T-helper 1 cell treated with Interleukin-12 subunit alpha and Interleukin-12 subunit beta and Interleukin-4 antibody, amounts not matched to agents 30 μg/mL and 1 μg/mL, for 36 hours (primary cell): ENCODE measurements at regions not wholly inside any gene's neighbourhood (a gene's known extent, or its start where the extent isn't known, plus 50 kb on each side); places are given as distances from the start of the nearest gene placed in this dataset.

Experiments
- H3K27ac Mint-ChIP-seq: one replicate; pipeline ENCODE4 v1.8.0; 2021; ENCODE audit warnings: mild to moderate bottlenecking, mixed read lengths
- H3K27me3 Mint-ChIP-seq: one replicate; pipeline ENCODE4 v1.8.0; 2021; ENCODE audit warnings: low read depth, mixed read lengths
- H3K36me3 Mint-ChIP-seq: one replicate; pipeline ENCODE4 v1.8.0; 2021; ENCODE audit warnings: low read depth, mixed read lengths
- H3K4me1 Mint-ChIP-seq: one replicate; pipeline ENCODE4 v1.8.0; 2021; ENCODE audit warnings: low read depth, mixed read lengths
- H3K4me3 Mint-ChIP-seq: one replicate; pipeline ENCODE4 v1.8.0; 2021; ENCODE audit warnings: mild to moderate bottlenecking, moderate library complexity, mixed read lengths
- H3K9me3 Mint-ChIP-seq: one replicate; pipeline ENCODE4 v1.8.0; 2021; ENCODE audit warnings: mixed read lengths

GRCh38 chr13:81848291-81848690 is 1507.4 kb upstream of the SPRY2 start:
- H3K4me3 Mint-ChIP-seq, result no peak overlapping the region
- H3K9me3 Mint-ChIP-seq, result peaks cover 7% of the 10 kb centered on the region
- no peaks in the 10 kb centered on the region for H3K36me3 Mint-ChIP-seq
- H3K4me1 Mint-ChIP-seq, result no peaks in the 10 kb centered on the region
- no peaks in the 10 kb centered on the region for H3K27me3 Mint-ChIP-seq
- H3K27ac Mint-ChIP-seq, result no peak overlapping the region

GRCh38 chr13:81846771-81847170 is 1505.8 kb upstream of the SPRY2 start:
- H3K9me3 Mint-ChIP-seq, result peaks cover 7% of the 10 kb centered on the region
- no peaks in the 10 kb centered on the region for H3K36me3 Mint-ChIP-seq
- H3K27ac Mint-ChIP-seq, result no peak overlapping the region
- no peaks in the 10 kb centered on the region for H3K4me1 Mint-ChIP-seq
- no peaks in the 10 kb centered on the region for H3K27me3 Mint-ChIP-seq
- no peak overlapping the region for H3K4me3 Mint-ChIP-seq

GRCh38 chr13:81821259-81821658 is 1480.3 kb upstream of the SPRY2 start:
- no peaks in the 10 kb centered on the region for H3K4me1 Mint-ChIP-seq
- H3K4me3 Mint-ChIP-seq, result no peak overlapping the region
- no peaks in the 10 kb centered on the region for H3K27me3 Mint-ChIP-seq
- H3K27ac Mint-ChIP-seq, result no peak overlapping the region
- H3K36me3 Mint-ChIP-seq, result no peaks in the 10 kb centered on the region
- peaks cover 9% of the 10 kb centered on the region for H3K9me3 Mint-ChIP-seq

DNA sequence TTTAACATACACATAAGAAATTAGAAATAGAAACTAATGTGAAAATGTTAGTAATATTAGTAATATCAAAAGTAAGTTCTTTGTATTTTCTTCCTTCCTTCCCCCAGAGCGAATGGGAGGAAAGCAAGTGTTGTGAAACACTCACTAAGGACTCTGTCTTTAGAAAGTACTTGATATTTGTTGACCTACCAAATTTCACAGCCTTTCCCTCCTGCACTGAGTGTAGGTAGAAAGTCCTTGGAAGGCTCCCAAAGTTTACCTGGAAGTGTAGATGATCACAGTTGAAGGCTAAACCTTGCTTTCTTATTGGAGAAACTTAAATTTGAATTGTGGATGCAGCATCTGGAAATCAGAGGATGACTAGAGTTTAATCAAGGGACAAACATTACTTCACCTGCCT is 1459.5 kb upstream of the SPRY2 start:
- Mint-ChIP-seq H3K36me3 (no peaks in the 10 kb centered on the region), H3K4me3 (no peak overlapping the region), H3K4me1 (no peaks in the 10 kb centered on the region), H3K9me3 (no peaks in the 10 kb centered on the region), H3K27ac (no peak overlapping the region), H3K27me3 (no peaks in the 10 kb centered on the region)

- Mint-ChIP-seq H3K27me3 (no peaks in the 10 kb centered on the region), H3K9me3 (peaks cover 8% of the 10 kb centered on the region), H3K4me1 (no peaks in the 10 kb centered on the region), H3K27ac (no peak overlapping the region), H3K36me3 (no peaks in the 10 kb centered on the region), H3K4me3 (no peak overlapping the region)
Observed at GRCh38 chr13:81795710-81796109, 1454.8 kb upstream of the SPRY2 start.

DNA sequence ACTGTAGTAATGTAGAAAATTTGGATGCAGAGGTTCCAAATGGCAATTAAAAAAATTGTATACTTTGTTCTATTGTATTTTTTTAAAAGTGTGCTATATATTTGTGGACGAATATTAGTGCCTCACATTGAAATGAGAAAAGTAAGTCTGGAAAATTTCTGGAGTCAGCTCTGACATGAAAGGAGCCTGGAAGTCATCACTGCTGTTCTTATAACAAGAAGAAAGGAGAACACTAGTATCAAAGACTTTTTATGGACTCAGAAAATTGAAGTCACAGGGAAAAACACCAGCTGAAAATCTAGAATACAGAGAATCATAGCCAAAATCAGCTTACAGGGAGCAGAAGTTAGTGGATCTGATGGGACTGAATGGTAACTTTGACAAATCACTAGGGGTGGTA is 1450.7 kb upstream of the SPRY2 start:
- H3K27me3 Mint-ChIP-seq, result no peaks in the 10 kb centered on the region
- no peak overlapping the region for H3K4me3 Mint-ChIP-seq
- H3K36me3 Mint-ChIP-seq, result no peaks in the 10 kb centered on the region
- H3K4me1 Mint-ChIP-seq, result no peaks in the 10 kb centered on the region
- peaks cover 8% of the 10 kb centered on the region for H3K9me3 Mint-ChIP-seq
- no peak overlapping the region for H3K27ac Mint-ChIP-seq

DNA sequence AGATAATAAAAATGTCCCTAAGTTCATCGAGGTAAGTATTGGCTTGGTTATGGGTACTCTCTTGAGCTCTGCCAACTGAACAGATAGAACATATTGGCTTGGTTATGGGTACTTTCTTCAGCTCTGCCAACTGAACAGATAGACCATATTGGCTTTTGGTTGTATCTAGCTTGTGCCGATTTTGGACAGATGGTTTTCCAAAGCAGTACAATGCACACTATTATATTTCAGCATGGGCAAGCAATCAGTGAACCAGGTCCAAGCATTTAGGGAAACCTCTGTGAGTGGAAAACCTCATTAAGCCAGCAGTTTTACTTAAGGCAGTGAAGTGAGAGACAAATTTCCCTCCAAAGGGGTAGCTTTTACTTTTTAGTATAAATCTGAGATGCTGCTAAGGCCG is 1440.5 kb upstream of the SPRY2 start:
- Mint-ChIP-seq H3K27me3 (no peaks in the 10 kb centered on the region), H3K4me1 (no peaks in the 10 kb centered on the region), H3K9me3 (peaks cover 16% of the 10 kb centered on the region), H3K27ac (no peak overlapping the region), H3K4me3 (no peak overlapping the region), H3K36me3 (no peaks in the 10 kb centered on the region)

DNA sequence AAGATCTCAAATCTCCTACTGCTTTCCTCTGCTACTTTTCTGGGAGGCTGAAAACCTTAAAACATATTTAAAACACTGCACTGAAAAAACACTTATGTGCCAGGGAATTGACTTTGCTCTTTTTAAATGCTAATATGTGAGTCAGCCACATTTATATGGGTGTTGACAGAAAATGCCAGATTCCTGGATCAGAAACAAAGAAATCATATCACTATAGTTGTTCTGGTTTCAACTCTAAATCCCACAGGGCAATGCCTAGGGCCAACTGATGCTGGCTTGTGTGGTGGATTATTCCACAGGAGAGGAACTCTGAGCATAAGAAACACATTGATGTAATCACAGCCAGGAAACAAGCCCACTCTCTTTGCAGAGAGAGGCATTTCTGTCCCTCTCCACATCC is 1439.0 kb upstream of the SPRY2 start:
- H3K27me3 Mint-ChIP-seq, result no peaks in the 10 kb centered on the region
- no peak overlapping the region for H3K27ac Mint-ChIP-seq
- no peaks in the 10 kb centered on the region for H3K36me3 Mint-ChIP-seq
- H3K9me3 Mint-ChIP-seq, result peaks cover 9% of the 10 kb centered on the region
- H3K4me1 Mint-ChIP-seq, result no peaks in the 10 kb centered on the region
- H3K4me3 Mint-ChIP-seq, result no peak overlapping the region

- no peaks in the 10 kb centered on the region for H3K4me1 Mint-ChIP-seq
- H3K4me3 Mint-ChIP-seq, result no peak overlapping the region
- no peaks in the 10 kb centered on the region for H3K36me3 Mint-ChIP-seq
- no peaks in the 10 kb centered on the region for H3K27me3 Mint-ChIP-seq
- H3K27ac Mint-ChIP-seq, result no peak overlapping the region
- H3K9me3 Mint-ChIP-seq, result peaks cover 8% of the 10 kb centered on the region
Observed at GRCh38 chr13:81778350-81778749, 1437.4 kb upstream of the SPRY2 start.

DNA sequence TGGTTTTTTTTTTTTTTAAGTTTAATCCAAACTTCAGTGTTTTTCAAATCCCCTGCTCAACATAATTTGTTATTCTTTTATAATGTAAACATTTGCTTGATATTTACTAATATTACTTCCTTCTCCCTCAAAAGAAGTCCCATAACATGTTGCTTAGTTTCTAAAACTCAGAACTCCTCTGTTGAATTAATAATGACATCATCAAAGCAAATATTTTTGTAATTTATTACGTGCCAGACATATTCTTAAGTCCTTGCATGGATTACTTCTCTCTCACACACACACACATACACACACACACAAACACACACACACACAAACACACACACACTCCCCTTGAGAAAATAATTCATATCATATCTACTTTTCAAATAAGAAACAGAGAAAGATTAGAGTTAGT is 1432.3 kb upstream of the SPRY2 start:
- Mint-ChIP-seq H3K27ac (no peak overlapping the region), H3K36me3 (no peaks in the 10 kb centered on the region), H3K4me1 (no peaks in the 10 kb centered on the region), H3K27me3 (no peaks in the 10 kb centered on the region), H3K9me3 (peaks cover 4% of the 10 kb centered on the region), H3K4me3 (no peak overlapping the region)

GRCh38 chr13:81771951-81772350 is 1431.0 kb upstream of the SPRY2 start:
- Mint-ChIP-seq H3K4me3 (no peak overlapping the region), H3K27ac (no peak overlapping the region), H3K9me3 (peaks cover 6% of the 10 kb centered on the region), H3K4me1 (no peaks in the 10 kb centered on the region), H3K36me3 (no peaks in the 10 kb centered on the region), H3K27me3 (no peaks in the 10 kb centered on the region)

DNA sequence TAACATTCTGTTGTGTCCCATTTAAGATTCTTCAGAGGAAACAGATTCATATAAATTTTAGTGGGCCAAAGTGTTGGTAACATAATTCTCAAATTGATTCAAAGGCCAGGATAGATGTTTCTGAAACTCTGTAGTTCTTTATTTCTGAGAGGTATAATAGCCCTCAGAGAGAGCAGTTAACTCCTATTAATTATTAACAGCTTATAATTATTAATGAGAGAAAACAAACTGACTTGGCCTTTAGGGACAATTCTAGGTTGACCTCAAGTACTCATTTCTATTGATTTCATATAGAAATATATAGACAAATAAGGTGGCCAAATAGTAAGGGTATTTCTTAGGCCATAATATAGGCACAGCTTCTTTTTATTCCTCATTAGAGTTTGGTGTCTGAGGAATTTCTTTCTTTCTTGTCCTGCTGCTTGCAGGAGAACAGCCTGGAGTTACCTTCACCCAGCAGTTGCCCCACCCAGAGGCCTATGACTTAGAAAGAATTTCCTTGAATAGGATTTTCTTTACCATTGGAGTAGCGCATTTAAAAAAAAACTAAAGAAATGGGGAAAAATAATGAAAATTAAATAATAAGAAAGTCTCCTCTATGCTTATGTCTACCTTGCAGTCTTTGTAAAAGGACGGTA is 1430.1 kb upstream of the SPRY2 start:
- Mint-ChIP-seq H3K27ac (no peak overlapping the region), H3K36me3 (no peaks in the 10 kb centered on the region), H3K4me1 (no peaks in the 10 kb centered on the region), H3K4me3 (no peak overlapping the region), H3K27me3 (no peaks in the 10 kb centered on the region), H3K9me3 (peaks cover 7% of the 10 kb centered on the region)

DNA sequence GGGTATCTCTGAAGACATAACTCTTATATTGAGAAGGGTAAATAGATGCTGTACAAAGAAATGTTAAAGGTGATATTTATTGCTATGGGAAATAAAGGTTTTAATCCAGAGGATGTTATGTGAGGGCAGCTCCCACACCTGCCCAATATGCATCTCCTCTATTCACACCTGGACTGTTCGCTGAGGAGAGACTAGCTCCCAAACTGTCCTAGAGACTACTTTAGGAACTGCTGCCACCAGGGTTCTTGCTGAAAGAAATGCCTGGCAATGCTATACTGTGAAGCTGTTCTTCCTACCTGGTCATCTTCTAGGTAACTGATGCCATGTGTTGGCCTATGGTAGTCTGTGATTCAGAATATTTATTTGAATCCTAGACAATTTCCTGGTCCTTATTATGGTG is 1421.5 kb upstream of the SPRY2 start:
- Mint-ChIP-seq H3K4me3 (no peak overlapping the region), H3K27ac (no peak overlapping the region), H3K9me3 (peaks cover 10% of the 10 kb centered on the region), H3K4me1 (no peaks in the 10 kb centered on the region), H3K36me3 (no peaks in the 10 kb centered on the region), H3K27me3 (no peaks in the 10 kb centered on the region)

DNA sequence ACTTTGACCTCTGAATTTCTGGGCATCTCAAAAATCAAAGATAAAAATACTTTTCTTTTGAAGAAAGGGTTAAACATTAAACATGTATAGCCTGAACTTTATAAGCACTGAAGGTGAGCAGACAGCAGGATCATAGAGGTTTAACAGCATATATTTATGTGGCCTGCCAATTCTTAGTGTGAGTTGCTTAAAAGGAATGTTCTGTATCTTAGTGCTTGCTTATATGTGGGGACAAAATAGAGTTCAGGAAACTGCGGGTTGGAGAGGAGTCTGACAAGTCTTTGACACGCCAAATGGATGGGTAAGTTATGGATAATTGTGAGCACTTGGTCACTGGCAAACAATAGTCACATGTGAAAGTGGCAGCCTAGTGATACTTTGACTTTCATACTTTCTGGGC is 1419.4 kb upstream of the SPRY2 start:
- no peak overlapping the region for H3K4me3 Mint-ChIP-seq
- no peaks in the 10 kb centered on the region for H3K4me1 Mint-ChIP-seq
- no peaks in the 10 kb centered on the region for H3K27me3 Mint-ChIP-seq
- peaks cover 11% of the 10 kb centered on the region for H3K9me3 Mint-ChIP-seq
- H3K27ac Mint-ChIP-seq, result no peak overlapping the region
- no peaks in the 10 kb centered on the region for H3K36me3 Mint-ChIP-seq

DNA sequence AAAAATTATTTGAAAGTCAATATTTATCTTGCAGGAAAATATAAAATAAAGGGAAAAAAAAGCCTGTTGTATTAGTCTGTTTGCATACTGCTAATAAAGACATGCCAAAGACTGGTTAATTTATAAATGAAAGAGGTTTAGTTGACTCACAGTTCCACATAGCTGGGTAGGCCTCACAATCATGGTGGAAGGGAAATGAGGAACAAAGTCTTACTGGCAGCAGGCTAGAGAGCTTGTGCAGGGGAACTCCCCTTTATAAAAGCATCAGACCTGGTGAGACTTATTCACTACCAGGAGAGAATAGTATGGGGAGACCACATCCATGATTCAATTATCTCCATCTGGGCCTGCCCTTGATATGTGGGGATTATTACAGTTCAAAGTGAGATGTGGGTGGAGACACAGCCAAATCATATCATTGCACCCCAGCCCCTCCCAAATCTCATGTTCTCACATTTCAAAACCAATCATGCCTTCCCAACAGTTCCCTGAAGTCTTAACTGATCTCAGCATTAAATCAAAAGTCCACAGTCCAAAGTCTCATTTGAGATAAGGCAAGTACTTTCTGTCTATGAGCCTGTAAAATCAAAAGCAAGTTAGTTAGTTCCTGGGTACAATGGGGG is 1416.5 kb upstream of the SPRY2 start:
- Mint-ChIP-seq H3K4me3 (no peak overlapping the region), H3K27ac (no peak overlapping the region), H3K27me3 (no peaks in the 10 kb centered on the region), H3K36me3 (no peaks in the 10 kb centered on the region), H3K4me1 (no peaks in the 10 kb centered on the region), H3K9me3 (peaks cover 28% of the 10 kb centered on the region)

DNA sequence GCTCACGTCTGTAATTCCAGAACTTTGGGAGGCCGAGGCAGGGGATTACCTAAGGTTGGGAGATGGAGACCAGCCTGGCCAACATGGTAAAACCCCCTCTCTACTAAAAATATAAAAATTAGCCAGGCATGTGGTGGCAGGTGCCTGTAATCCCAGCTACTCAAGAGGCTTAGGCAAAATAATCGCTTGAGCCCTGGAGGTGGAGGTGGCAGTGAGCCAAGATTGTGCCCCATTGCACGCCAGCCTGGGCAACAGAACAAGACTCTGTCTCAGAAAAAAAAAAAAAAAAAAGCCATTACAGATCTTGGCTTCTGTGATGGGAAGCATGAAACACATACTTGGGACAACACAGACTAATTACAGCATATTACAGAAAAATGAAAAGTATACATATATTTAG is 1404.5 kb upstream of the SPRY2 start:
- Mint-ChIP-seq H3K27me3 (no peaks in the 10 kb centered on the region), H3K4me1 (no peaks in the 10 kb centered on the region), H3K4me3 (no peak overlapping the region), H3K9me3 (peaks cover 27% of the 10 kb centered on the region), H3K36me3 (no peaks in the 10 kb centered on the region), H3K27ac (no peak overlapping the region)
